ENCODE measurements at regions not wholly inside any gene's neighbourhood (a gene's known extent, or its start where the extent isn't known, plus 50 kb on each side); places are given as distances from the start of the nearest gene placed in this dataset.

- no peak for DNase-seq (ENCODE audit: low spot score)
Observed at GRCh38 chr6:79302341-79302740, 67.9 kb upstream of the HMGN3 start.

- no peak for DNase-seq (ENCODE audit: low spot score)
Observed at GRCh38 chr6:79301290-79301689, 66.8 kb upstream of the HMGN3 start.

GRCh38 chr6:79296211-79296610 is 61.7 kb upstream of the HMGN3 start:
- no peak for DNase-seq (ENCODE audit: low spot score)
